Activated CD8-positive, alpha-beta memory T cell treated with anti-CD3 and anti-CD28 coated beads for 4 hours (primary cell): ENCODE measurements at regions not wholly inside any gene's neighbourhood (a gene's known extent, or its start where the extent isn't known, plus 50 kb on each side); places are given as distances from the start of the nearest gene placed in this dataset.

Experiments
- DNase-seq, 2 donors: peaks; one replicate each; pipeline ENCODE4 v3.0.0-alpha.2; 2020; ENCODE audit warnings: low read depth in 2 of 2

DNA sequence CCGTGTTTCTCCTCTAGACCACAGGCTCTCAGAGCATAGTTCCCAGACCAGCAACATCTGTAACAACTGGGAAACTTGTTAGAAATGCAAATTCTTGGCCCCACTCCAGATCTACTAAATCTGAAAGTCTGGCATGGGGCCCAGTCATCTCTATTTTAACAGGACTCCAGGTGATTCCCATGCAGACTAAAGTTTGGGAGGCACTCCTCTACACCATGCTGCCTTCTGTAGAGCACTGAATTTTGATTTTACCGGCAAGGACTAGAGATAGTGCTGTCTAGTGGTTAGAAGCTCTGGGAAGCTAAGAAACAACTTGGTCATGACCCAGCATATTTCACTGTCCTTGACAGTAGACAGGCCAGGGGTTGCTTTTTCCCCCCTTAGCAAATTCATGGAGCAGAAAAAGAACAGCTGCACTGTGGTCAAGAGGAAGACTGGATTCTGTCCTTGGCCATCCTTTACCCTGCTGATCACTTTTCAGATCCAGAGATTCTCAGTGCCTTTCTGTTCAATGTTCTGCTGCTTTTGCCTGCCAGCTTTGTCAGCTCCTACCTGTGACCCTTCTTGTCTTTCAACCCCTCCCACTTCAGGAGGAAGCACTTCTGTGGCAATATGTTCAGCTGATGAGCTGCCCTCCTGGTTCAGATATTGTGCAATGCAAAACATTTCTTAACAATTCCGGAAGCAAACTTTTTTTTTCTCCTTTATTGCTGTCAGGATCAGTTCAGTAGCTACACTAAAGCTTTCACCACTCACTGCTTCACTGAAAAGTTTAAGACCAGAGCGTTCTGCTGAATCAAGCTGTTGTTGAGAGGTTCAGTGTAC is 133.8 kb upstream of the NUDT4 start:
- no peak for DNase-seq

DNA sequence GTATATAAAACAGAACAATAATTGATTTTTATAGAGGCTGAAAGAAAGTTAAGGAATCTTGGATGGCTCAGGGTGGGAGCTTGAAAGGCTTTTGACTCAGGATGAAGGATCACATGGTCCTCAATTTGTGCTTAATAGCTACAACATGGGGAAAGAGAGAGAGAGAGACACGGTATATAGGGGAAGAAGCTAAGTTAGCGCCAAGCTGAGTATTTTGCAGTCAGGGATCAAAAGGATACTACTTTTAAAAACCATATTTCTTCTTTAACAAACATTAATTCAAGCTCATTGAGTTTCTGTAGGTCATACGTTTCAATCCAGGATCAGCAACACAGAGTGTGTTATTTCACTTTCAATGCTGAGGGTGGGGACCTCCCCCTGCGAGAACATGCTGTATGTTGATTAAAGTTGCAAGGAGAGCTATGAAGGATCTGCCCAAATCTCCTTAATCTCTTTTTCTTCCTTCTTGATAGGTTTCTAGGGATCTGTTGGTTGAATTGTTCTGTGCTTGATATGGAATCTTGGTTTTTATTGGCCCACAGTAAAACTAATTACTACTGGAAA is 133.1 kb upstream of the NUDT4 start:
- no peak for DNase-seq

DNA sequence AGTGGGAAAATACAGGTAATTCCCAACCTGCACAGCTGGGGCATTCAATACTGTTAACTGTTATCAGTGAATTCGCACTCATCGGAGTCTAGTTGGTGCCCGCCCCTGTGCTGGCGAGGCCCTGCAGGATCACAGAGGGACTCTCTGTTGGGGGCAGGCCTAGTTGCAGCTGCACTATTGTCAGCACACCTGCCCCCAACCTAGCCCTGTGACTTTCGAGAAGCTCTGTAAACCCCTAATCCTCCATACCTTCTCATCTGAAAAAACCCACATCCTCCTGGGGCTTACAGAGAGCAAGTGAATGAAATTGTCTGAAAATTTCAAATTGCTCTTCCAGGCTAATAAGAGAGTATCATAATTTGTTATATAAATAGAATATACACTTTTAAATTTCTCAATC is 132.2 kb upstream of the NUDT4 start:
- no peak for DNase-seq

DNA sequence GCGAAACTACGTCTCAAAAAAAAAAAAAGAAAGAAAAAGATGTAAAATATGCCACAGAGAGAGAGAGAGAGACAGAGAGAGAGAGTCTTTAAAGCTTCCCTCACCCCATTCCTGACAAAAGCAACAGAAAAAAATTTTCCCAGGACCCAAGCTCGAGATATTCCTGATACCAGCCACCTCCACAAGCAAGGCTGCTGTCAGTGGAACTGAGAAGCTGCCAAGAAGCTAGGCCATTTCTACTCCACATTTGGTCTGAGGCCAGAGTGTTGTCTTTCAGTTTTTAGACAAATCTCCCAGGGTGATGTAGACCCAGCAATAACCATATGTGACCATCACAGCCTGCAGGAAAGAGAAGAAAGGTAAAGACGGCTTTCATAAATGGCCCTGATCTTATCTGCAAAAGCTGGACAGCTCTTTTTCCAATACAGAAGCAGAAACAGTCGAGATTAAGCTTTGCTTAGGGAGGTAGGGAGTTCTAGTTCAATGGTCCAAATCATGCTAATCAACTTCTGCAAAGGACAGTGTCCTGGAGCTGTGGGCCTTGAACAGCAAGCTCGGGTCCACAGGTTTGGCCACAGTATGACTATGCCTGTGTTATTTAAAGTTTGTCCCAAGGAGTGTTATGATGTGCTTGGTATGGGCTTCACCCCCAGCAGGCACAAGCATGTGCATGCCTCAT is 130.3 kb upstream of the NUDT4 start:
- no peak for DNase-seq

DNA sequence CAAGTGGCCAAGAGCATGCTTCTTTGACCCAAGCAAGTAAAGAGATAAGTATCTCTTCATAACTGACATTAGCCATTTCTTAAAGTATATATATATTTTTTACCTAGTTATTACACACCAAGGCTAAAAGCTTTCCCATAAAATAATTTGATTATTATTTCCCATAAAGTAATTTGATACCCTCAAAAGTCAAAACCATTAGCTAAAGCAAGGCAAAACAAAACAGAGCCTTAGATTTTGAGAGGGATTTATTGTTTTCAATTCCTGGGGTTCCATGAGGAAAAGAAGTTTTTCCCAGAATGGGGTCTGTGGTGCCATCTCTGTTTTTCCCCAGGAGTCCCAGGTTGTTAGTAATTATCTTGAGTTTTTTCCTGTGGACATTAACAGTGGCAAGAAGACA is 125.5 kb upstream of the NUDT4 start:
- DNase-seq: no peak

DNA sequence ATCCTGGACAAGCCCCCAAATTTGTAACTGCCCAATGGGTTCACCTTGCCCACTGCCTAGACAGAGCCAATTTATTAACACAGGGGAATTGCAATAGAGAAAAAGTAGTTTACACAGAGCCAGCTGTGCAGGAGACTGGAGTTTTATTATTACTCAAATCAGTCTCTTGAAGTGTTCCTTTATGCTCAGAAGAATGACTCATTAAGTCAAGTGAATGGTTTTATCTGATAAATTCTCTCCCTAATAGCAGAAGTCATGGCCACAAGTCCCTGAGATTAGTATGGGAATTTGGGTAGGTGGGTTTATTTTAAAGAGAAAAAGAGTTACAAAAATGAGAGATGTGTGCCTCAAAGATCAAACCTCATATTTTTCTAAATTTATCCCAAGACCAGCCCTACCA is 122.8 kb upstream of the NUDT4 start:
- DNase-seq: no peak

DNA sequence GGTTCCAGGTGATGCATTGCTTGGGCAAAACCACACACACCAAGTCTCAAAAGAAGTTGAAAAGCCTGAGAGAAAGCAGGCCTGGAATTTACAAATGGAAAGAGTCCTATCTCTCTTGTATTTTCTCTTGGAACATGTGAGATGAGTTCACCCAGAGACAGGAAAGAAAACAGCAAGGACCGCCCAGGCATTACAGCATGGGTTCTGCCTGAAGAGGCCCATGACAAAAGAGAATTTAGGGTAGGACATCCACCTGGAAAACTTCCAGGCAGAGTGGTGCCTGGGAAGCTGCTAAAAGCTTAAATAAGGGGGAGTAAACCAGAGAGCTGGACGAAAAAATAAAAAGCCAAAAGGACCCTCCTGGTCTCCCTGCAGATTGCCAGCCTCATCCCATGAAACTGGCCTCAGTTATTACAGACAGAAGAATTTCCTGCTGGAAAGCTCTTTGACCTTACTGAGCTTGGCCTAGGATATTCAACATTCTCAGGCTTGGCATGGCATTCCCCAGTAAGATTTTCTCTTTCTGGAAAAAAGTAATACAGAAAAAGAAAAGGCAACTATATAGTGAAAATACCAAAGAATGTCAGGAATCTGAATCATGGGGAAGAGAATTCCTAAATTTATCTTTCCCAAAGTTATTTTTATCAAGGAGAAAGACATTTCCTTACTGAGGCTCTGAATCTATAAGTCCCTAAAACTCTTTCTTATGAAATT is 121.3 kb upstream of the NUDT4 start:
- DNase-seq: no peak

DNA sequence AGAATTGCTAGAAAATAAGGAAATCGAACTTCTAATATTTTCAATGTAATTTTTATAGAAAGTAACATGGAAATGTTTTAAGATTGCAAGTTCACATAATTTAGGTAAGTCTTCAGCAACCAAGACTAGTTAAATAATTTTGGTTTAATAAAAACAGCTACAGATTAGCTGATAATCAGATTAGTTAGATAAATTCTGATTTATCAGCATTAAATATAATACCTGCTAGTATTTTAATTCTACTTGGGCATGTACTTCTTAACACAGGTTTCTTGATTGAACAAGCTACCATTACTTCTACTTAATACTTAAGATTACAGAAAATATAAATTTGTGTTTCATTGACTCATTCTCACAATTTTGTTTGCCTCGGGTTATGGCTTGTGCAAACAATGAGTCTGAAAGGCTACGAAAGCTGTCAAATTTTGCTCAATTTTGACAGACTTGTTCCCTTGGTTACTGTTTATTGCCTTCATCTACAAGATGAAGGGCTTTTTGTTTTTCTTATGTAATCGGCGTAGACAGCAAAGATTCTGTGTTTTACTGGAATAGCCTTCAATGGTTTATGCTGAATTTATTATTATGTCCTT is 116.1 kb upstream of the NUDT4 start:
- no peak for DNase-seq

DNA sequence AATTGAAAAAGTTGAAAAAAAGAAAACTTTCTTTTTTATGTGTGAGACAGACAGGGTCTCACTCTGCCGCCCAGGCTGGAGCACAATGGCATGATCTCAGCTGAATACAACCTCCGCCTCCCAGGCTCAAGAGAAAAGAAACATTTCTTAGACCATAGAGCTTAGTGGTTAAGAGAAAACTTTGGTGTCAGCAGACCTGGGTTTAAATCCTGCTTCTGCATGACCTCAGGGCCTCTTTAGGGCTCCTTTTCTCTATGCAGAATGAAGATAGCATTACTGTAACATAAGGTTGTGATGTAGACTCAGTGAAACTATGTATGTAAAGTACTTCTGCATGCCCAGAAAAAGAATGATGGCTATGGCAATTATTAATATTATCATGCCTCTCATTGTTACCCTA is 104.7 kb upstream of the NUDT4 start:
- DNase-seq: no peak

DNA sequence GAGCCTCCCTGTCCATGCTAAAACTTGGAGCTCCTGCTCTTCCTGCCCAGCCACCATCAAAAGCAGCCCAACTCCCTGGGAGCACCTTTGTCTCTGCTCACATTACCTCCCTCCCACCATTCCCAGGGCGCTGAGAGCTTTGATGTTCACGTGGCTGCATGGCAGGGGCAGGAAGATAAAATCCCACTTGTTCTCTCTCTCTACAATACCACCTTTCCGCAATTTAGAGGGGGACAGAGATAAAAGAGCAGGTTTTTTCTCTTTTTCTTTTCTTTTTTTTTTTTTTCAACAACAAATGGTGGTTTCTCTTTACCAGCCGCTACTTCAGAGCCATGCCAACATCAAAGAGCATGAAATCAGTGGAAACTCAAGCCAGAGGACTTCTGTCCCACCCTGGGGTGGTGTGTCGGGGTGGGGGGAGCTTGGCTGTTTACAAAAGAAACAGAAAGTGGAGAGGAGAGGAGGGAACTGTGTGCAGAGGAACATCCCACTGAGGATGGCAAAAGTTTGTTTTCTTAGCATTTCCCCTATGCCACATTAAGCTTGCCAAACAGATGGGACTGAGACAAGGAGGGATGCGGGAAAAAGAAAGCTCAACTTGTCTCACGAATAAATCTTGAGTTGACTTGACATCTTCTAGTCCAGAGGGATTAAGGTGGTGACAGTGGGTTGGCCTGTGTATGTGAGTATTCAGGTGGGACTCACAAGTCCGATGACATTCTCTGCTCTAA is 103.7 kb upstream of the NUDT4 start:
- no peak for DNase-seq

DNA sequence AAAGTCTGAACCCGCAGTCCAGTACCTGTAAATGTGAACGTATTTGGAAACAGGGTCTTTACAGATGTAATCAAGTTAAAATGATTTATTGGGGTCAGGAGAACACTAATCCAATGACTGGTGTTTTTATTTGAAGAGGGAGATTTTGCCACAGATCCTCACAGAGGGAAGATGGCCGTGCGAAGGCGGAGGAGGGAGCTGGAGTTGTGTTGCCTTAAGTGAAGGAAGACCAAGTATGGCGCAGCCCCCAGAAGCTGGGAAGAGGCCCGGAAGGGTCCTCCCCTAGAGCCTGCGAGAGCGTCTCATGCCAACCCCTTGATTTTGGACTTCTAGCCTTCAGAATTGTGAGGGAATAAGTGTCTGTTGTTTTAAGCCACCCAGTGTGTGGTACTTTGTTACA is 102.8 kb upstream of the NUDT4 start:
- no peak for DNase-seq

DNA sequence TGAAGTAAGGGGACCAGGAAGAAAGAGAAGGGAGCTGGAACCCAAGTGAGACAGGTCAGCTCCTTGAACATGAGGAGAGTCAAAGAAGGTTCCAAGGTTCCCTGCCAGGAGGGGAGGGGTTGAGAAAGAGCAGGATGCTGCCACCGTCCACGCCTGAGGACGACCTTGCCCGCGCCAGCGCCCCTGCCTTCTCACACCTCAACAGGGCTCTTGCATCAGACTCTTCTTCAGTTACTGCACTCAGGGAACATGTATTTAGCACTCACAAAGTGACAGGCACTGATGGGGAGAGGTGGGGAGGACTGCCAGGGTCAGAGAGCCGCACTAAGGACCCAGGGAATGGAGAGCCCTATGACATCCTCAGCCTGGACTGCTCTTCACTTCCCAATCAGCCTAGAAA is 102.1 kb upstream of the NUDT4 start:
- no peak for DNase-seq

DNA sequence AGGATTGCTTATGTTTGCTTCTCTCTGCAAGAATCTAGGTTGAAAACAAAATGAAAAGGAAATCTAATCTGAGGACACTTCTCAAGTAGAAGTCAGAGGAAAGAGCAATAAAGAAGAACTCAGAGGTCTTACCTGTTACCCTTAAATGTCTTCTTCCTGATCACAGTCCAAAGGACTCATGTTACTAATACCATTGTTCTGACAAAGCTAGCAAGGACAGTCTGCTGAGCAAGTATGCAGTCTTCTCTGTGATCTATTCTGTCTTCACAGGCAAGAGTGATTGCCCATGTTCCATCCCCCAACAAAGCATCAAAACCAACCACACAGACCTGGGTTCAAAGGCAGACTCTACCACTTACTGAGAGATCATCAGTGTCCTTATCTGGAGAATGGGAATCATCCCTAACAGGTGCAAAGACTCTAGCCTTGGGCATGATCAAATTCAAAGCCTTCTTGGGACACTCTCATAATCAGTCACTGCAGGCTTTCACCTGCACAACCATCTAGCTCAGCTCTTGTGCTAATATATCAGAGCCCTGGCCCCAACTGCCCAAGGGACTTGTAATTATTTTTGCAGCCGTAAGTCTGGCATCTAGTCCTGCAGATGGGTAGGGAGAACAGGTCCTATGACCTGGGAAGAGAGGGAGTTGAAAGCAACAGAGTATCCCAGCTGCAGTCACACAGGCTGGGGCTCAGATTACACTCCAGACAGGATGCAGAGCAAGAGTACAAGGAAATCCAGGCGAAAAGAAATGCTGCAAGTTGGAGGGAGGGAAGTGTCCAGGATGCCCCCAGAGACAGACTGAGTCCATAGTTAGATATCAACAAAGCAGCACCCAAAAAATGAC is 97.9 kb upstream of the NUDT4 start:
- no peak for DNase-seq

DNA sequence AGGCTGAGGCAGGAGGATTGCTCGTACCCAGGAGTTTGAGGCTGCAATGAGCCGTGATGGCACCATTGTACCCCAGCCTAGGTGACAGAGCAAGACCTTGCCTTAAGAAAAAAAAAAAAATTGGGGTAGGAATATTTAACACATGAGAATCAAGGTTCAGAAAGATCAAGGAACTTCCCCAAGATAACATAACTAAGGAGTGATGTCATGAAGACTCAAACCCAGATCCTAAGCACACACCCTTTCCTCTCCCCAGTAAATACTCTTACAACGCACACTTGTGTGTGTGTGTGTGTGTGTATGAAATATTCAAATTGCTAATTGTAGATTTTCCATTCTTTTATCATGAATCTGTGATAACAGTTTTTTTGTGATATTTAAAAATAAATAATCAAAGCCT is 90.6 kb upstream of the NUDT4 start:
- DNase-seq: no peak

DNA sequence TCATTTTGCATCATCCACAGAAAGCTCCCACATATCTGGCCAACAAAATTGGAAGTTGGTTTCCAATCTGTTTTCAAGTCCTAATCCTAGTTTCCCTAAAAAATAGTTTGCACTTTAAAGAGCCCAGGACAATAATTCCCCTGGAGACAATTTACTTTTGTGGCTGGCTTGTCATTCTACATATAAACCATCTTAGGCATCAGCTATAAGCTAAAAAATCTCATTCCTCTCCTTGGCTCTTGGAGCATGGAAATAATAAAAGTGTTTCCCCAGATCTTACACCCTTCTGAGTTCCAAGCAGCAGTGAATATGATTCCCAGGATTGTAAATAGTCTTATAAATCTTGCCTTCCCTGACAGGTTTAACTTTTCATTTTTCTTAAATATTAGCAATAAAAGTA is 89.1 kb upstream of the NUDT4 start:
- DNase-seq: no peak

DNA sequence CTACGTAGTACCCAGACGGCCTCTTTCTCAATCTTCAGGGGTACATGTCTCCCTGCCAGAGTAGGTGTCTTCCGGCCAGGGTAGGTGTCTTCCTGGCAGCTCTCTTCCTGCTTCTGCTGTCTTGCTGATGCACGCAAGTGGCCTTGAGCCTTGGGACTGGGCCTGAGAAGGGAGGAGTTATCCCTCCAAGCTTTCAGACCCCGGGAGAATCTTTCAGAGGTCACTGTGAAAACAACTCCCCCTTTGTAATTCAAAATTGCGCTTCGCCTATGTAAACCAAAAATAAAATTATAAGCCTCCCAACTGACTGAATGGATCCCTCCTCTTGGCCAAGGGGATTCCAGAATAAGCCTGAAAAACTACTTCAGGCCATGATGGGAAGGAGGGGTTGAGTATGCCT is 87.3 kb upstream of the NUDT4 start:
- DNase-seq: no peak

DNA sequence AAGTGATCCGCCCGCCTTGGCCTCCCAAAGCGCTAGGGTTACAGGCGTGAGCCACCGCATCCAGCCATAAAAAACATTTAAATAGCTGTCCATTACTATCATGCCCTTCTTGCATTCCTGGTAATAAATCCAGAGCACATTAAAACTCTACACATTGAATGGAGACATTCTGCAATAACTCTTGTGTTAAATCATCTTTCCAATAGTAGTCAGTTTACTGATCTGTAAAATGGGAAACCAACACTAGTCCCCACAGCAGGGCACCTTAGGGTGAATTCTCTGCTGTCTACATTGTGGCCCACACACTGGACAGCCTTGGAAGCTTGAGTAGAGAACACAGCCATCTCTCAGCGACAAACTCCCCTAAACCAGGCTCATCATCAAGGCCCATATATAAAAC is 85.5 kb upstream of the NUDT4 start:
- DNase-seq: no peak

DNA sequence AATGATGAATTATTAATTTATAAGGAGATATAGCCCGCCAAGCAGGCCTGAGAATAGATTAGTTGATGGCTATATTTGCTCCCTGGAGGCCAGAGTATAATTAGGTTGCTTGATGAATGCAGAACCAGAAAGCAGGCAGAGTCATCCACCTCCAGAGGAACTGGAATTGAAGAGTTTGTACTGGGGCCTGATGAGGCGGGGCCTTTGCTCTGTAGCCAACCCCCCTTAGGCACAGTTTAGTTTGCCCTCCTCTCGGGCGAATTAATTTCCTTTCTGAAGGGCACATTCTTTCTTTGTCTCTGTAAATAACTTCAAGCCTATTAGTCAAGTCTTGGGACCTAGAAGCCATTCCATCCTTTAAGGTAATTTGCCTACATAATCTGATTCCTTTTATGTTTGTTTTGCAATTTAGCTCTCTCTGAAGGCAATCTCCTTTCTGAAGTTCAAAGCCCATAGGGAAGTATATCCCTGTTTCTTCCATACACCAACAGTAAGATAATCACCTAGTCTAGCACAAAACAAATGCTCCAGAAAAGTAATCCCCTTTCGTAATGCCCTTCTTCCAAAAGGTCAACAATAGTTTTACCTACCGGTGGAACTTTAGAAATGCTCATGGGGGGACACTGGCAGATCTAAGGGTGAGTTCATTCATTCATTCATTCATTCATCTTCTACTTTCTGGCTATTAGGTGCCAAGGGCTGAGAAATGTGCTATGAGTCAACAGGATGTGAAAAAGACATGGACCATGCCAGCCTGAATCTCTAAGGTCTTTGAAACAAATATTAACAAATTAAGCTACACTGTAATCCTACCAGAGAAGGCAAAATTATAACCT is 84.8 kb upstream of the NUDT4 start:
- DNase-seq: no peak

DNA sequence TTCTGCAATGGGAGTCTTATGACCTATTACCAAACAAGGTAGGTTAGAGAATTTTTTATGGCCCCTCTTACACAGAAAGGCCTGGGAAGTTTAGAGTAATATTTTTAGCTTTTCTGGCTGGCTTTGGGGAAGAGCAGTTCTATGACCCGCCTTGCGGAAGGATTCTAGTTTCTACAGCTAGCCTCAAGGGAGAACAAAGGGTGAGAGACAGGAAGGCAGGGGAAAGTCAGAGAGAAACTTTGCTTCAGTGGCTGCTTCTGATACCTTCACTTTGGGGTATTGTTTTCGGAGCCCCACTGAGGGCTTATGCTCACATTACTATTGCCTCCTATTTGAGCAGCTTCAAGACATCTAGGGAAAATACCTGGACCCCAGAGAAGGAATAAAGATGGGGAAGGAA is 80.7 kb upstream of the NUDT4 start:
- DNase-seq: no peak

DNA sequence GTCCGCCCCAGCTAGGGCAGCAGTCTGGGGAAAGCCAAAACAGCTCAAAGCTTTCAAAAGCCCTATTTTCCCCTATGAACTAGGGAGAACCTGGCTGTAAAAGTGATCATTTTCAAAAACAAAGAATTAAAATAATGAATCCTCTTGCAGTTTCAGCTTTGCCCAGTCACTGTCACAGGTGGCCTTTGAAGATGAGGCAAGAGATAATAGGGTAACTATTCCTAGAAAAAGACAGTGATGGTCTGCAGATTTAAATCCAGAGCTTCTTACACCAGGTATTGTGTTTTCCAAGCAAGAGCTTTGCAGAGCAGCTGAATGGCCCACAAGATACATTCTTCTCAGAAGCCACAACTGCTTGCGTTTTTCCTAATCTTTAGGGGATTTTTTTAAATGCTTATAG is 80.2 kb upstream of the NUDT4 start:
- DNase-seq: no peak
